A549 (cell line): ENCODE measurements at regions not wholly inside any gene's neighbourhood (a gene's known extent, or its start where the extent isn't known, plus 50 kb on each side); places are given as distances from the start of the nearest gene placed in this dataset.
"Not testable (repeated sequence)": the region's sequence is repeated elsewhere in the genome, so short reads cannot be mapped to it uniquely, and the experiment has no call there.

Experiments
- ATAC-seq, 2 experiments: fragments of 200-7000 bp in 1 of 2; fragments of >200 bp in 1 of 2; cut with Nextera tagmentation in 1 of 2; cut with Tn5 transposase in 1 of 2; 3 replicates each; pipeline versions ENCODE4 v1.8.0 to v1.9.1; 2018 to 2020; ENCODE audit warnings: mild to moderate bottlenecking in 1 of 2, moderate library complexity in 1 of 2
- CTCF ChIA-PET: fragments of 300-600 bp; sonication (Branson Sonifier 250); formaldehyde crosslinking; extraction: SDS; loops from one replicate; lab custom pipeline; 2021; ENCODE audit warnings: antibody characterized with exemption, inconsistent platforms; lab: Yijun Ruan, JAX
- POLR2A ChIA-PET: fragments of 350-600 bp; formaldehyde crosslinking; extraction: SDS; loops from one replicate; lab custom pipeline; 2021; ENCODE audit warnings: antibody characterized with exemption, inconsistent platforms; lab: Yijun Ruan, JAX
- DNase-seq, 2 experiments: peaks; one replicate each; pipeline versions ENCODE4 v3.0.0 to v3.0.0-alpha.2; 2011 to 2016; ENCODE audit warnings: low read depth in 1 of 2, low spot score in 1 of 2
- FAIRE-seq: peaks from 2 replicates; lab custom pipeline; 2011; peaks lifted over from hg19 to GRCh38; lab: Jason Lieb, UNC
- H3K27ac ChIP-seq, 2 experiments: fragments of >200 bp; sonication (Bioruptor Twin); formaldehyde crosslinking; 3 replicates each; pipeline ENCODE4 v1.5.1; 2016 to 2017
- H3K4me1 ChIP-seq: fragments of >200 bp; sonication (Bioruptor Twin); formaldehyde crosslinking; 3 replicates; pipeline ENCODE4 v1.6.1; 2016
- H3K4me2 ChIP-seq: fragments of >200 bp; sonication (Bioruptor Twin); formaldehyde crosslinking; 3 replicates; pipeline ENCODE4 v1.6.1; 2016
- H3K4me3 ChIP-seq: fragments of >200 bp; sonication (Bioruptor Twin); formaldehyde crosslinking; 3 replicates; pipeline ENCODE4 v1.5.1; 2016
- H3K9me3 ChIP-seq: fragments of >200 bp; sonication (Bioruptor Twin); formaldehyde crosslinking; 3 replicates; pipeline ENCODE4 v1.6.1; 2016
- CBX2 ChIP-seq: fragments of 200-600 bp; sonication (generic); IDR thresholded peaks from 2 replicates; pipeline ENCODE4 v1.6.1; 2016; ENCODE audit warnings: low read depth, mild to moderate bottlenecking, borderline replicate concordance
- CEBPB ChIP-seq, 2 experiments: fragments of >200 bp in 1 of 2; sonication (Bioruptor Twin) in 1 of 2; formaldehyde crosslinking in 1 of 2; IDR thresholded peaks; 2 replicates each; pipeline ENCODE4 v1.6.1; 2012 to 2016
- CHD4 ChIP-seq: fragments of 200-600 bp; sonication (generic); IDR thresholded peaks from 2 replicates; pipeline ENCODE4 v1.6.1; 2016; ENCODE audit warnings: antibody characterized with exemption, mild to moderate bottlenecking, borderline replicate concordance
- E2F6 ChIP-seq: IDR thresholded peaks from 2 replicates; pipeline ENCODE4 v1.6.1; 2012; ENCODE audit warnings: low read depth, borderline replicate concordance
- ELK1 ChIP-seq: fragments of 150-350 bp; IDR thresholded peaks from 2 replicates; pipeline ENCODE4 v1.6.1; 2014; ENCODE audit warnings: low read depth, mild to moderate bottlenecking, low read length
- EP300 ChIP-seq, 2 experiments: fragments of >200 bp; sonication (Bioruptor Twin); formaldehyde crosslinking; IDR thresholded peaks; 2 replicates in 1 of 2; 3 replicates in 1 of 2; pipeline ENCODE4 v1.6.1; 2016 to 2017
- FOSB ChIP-seq: fragments of 250-450 bp; sonication (Bioruptor Pico); IDR thresholded peaks from 2 replicates; pipeline ENCODE4 v1.5.0; 2020; ENCODE audit warnings: mild to moderate bottlenecking, moderate library complexity
- GATA3 ChIP-seq: IDR thresholded peaks from 2 replicates; pipeline ENCODE4 v1.6.1; 2012; ENCODE audit warnings: borderline replicate concordance
- HEYL ChIP-seq: fragments of 250-450 bp; sonication (Bioruptor Pico); IDR thresholded peaks from 2 replicates; pipeline ENCODE4 v1.8.0; 2021; ENCODE audit warnings: mild to moderate bottlenecking, moderate library complexity
- HOXB5 ChIP-seq: fragments of 250-450 bp; sonication (Bioruptor Pico); IDR thresholded peaks from 2 replicates; pipeline ENCODE4 v1.5.0; 2020; ENCODE audit warnings: mild to moderate bottlenecking, moderate library complexity
- KDM5A ChIP-seq: fragments of 200-600 bp; sonication (generic); IDR thresholded peaks from 2 replicates; pipeline ENCODE4 v1.6.1; 2016; ENCODE audit warnings: antibody characterized with exemption, mild to moderate bottlenecking
- MAX ChIP-seq: IDR thresholded peaks from 2 replicates; pipeline ENCODE4 v1.6.1; 2012
- NFE2L2 ChIP-seq: fragments of 150-350 bp; conservative IDR thresholded peaks from 2 replicates; pipeline ENCODE4 v1.6.1; 2014; ENCODE audit warnings: low read length
- NR3C1 ChIP-seq: fragments of >200 bp; sonication (Bioruptor Twin); formaldehyde crosslinking; IDR thresholded peaks from 3 replicates; pipeline ENCODE4 v1.6.1; 2017
- POLR2A ChIP-seq: IDR thresholded peaks from 2 replicates; pipeline ENCODE4 v1.6.1; 2012; ENCODE audit warnings: mild to moderate bottlenecking, low read length
- RARB ChIP-seq: fragments of 250-450 bp; sonication (Bioruptor Pico); IDR thresholded peaks from 2 replicates; pipeline ENCODE4 v1.8.0; 2021; ENCODE audit warnings: mild to moderate bottlenecking, moderate library complexity
- RCOR1 ChIP-seq: fragments of 150-350 bp; IDR thresholded peaks from 2 replicates; pipeline ENCODE4 v1.6.1; 2014; ENCODE audit warnings: antibody characterized with exemption, low read length, low read depth
- TP53 ChIP-seq: fragments of 250-450 bp; sonication (Bioruptor Pico); IDR thresholded peaks from 2 replicates; pipeline ENCODE4 v1.5.0; 2021; ENCODE audit warnings: mild to moderate bottlenecking, moderate library complexity
- ZFP36 ChIP-seq: fragments of 450-650 bp; IDR thresholded peaks from 2 replicates; pipeline ENCODE4 v1.6.1; 2014; ENCODE audit warnings: borderline replicate concordance; ENCODE audit not compliant: partially characterized antibody
- ZSCAN20 ChIP-seq: fragments of 250-450 bp; sonication (Bioruptor Pico); IDR thresholded peaks from 2 replicates; pipeline ENCODE4 v1.8.0; 2022; ENCODE audit warnings: mild to moderate bottlenecking, moderate library complexity
- WGBS: methylation state at CpG from one replicate; pipeline ENCODE4 v1.1.6; 2017; ENCODE audit errors: missing lambda C conversion rate; 5-methylcytosine and 5-hydroxymethylcytosine counted together
- TF ChIP-seq, protein P1 (sequence below): fragments of >200 bp; sonication (Bioruptor Twin); formaldehyde crosslinking; IDR thresholded peaks from 3 replicates; pipeline ENCODE4 v1.6.1; 2016
- TF ChIP-seq, protein P2 (sequence below): fragments of >200 bp; sonication (Bioruptor Twin); formaldehyde crosslinking; IDR thresholded peaks from 3 replicates; pipeline ENCODE4 v1.5.1; 2016
- TF ChIP-seq, protein P3 (sequence below): fragments of 200-600 bp; sonication (generic); IDR thresholded peaks from 2 replicates; pipeline ENCODE4 v1.6.1; 2016; ENCODE audit warnings: antibody characterized with exemption, mild to moderate bottlenecking, moderate library complexity

- no peak for TF ChIP-seq E2F6
- no peak for TF ChIP-seq TP53 (CRISPR knock-in tag)
- no peak for TF ChIP-seq ZSCAN20 (CRISPR knock-in tag)
- TF ChIP-seq, protein P1, sequence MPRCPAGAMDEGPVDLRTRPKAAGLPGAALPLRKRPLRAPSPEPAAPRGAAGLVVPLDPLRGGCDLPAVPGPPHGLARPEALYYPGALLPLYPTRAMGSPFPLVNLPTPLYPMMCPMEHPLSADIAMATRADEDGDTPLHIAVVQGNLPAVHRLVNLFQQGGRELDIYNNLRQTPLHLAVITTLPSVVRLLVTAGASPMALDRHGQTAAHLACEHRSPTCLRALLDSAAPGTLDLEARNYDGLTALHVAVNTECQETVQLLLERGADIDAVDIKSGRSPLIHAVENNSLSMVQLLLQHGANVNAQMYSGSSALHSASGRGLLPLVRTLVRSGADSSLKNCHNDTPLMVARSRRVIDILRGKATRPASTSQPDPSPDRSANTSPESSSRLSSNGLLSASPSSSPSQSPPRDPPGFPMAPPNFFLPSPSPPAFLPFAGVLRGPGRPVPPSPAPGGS = no peak
- TF ChIP-seq, protein P2, sequence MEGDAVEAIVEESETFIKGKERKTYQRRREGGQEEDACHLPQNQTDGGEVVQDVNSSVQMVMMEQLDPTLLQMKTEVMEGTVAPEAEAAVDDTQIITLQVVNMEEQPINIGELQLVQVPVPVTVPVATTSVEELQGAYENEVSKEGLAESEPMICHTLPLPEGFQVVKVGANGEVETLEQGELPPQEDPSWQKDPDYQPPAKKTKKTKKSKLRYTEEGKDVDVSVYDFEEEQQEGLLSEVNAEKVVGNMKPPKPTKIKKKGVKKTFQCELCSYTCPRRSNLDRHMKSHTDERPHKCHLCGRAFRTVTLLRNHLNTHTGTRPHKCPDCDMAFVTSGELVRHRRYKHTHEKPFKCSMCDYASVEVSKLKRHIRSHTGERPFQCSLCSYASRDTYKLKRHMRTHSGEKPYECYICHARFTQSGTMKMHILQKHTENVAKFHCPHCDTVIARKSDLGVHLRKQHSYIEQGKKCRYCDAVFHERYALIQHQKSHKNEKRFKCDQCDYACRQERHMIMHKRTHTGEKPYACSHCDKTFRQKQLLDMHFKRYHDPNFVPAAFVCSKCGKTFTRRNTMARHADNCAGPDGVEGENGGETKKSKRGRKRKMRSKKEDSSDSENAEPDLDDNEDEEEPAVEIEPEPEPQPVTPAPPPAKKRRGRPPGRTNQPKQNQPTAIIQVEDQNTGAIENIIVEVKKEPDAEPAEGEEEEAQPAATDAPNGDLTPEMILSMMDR = no peak
- no peak for TF ChIP-seq NFE2L2
- TF ChIP-seq GATA3 = no peak
Measured at GRCh38 chr6:55082021-55082420, 92.3 kb upstream of the HCRTR2 start (continued).

- DNase-seq, H3K4me1 ChIP-seq, H3K9me3 ChIP-seq, ATAC-seq, CTCF ChIA-PET, FAIRE-seq, H3K4me2 ChIP-seq, H3K4me3 ChIP-seq, H3K27ac ChIP-seq, POLR2A ChIA-PET: not testable (repeated sequence)
- 13% methylated on average over 4 of the region's 6 CpGs for WGBS
Measured at GRCh38 chr6:55088011-55088410, 86.3 kb upstream of the HCRTR2 start.

- CTCF ChIA-PET = interaction anchor here (1.0 kb wide), 1 partner anchor 14 kb away, joined by 3 read pairs; no protein-coding TSS in a partner anchor
- Histone ChIP-seq H3K4me2 (no peak overlapping the region), H3K27ac (no peak overlapping the region), H3K9me3 (no peaks in the 10 kb centered on the region), H3K4me3 (no peak overlapping the region)
- FAIRE-seq (no peak), ATAC-seq (no peak)
- TF ChIP-seq EP300 (IDR thresholded peaks at IDR 0.05) = no peak
- no peak for TF ChIP-seq HEYL
- no peak for TF ChIP-seq RARB (CRISPR knock-in tag)
- TF ChIP-seq CBX2 = no peak
- no peak for TF ChIP-seq RCOR1
- TF ChIP-seq CEBPB (IDR thresholded peaks at IDR 0.05) = no peak
- TF ChIP-seq MAX = no peak
- TF ChIP-seq ZSCAN20 (CRISPR knock-in tag) = no peak
- no peak for TF ChIP-seq FOSB (CRISPR knock-in tag)
- no peak for TF ChIP-seq NR3C1
- no peak for TF ChIP-seq ZFP36
- no peak for TF ChIP-seq HOXB5
- TF ChIP-seq, protein P3, sequence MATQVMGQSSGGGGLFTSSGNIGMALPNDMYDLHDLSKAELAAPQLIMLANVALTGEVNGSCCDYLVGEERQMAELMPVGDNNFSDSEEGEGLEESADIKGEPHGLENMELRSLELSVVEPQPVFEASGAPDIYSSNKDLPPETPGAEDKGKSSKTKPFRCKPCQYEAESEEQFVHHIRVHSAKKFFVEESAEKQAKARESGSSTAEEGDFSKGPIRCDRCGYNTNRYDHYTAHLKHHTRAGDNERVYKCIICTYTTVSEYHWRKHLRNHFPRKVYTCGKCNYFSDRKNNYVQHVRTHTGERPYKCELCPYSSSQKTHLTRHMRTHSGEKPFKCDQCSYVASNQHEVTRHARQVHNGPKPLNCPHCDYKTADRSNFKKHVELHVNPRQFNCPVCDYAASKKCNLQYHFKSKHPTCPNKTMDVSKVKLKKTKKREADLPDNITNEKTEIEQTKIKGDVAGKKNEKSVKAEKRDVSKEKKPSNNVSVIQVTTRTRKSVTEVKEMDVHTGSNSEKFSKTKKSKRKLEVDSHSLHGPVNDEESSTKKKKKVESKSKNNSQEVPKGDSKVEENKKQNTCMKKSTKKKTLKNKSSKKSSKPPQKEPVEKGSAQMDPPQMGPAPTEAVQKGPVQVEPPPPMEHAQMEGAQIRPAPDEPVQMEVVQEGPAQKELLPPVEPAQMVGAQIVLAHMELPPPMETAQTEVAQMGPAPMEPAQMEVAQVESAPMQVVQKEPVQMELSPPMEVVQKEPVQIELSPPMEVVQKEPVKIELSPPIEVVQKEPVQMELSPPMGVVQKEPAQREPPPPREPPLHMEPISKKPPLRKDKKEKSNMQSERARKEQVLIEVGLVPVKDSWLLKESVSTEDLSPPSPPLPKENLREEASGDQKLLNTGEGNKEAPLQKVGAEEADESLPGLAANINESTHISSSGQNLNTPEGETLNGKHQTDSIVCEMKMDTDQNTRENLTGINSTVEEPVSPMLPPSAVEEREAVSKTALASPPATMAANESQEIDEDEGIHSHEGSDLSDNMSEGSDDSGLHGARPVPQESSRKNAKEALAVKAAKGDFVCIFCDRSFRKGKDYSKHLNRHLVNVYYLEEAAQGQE = no peak
- no peak for TF ChIP-seq ELK1
- TF ChIP-seq CHD4 = no peak
- no peak for TF ChIP-seq POLR2A
- TF ChIP-seq KDM5A = no peak
- no peak for TF ChIP-seq NFE2L2
- TF ChIP-seq, all 56 proteins: peak for 0
- no peak for DNase-seq
- POLR2A ChIA-PET = no interaction called here
- H3K4me1 ChIP-seq = no peaks in the 10 kb centered on the region
Measured at GRCh38 chr6:55088902-55089301, 85.4 kb upstream of the HCRTR2 start.
